Effector memory CD8-positive, alpha-beta T cell (primary cell): ENCODE measurements at regions not wholly inside any gene's neighbourhood (a gene's known extent, or its start where the extent isn't known, plus 50 kb on each side); places are given as distances from the start of the nearest gene placed in this dataset.
"Not testable (repeated sequence)": the region's sequence is repeated elsewhere in the genome, so short reads cannot be mapped to it uniquely, and the experiment has no call there.

Source experiments
- ATAC-seq: fragments of 150-1000 bp; cut with Tn5 transposase; replicated peaks from 2 replicates; pipeline ENCODE4 v1.10.0; 2021; ENCODE audit warnings: mild to moderate bottlenecking, moderate library complexity
- DNase-seq, 3 experiments: peaks; one replicate each; pipeline ENCODE4 v3.0.0; 2021
- H3K27ac Mint-ChIP-seq, 2 donors: one replicate each; pipeline ENCODE4 v1.8.0; 2022; ENCODE audit warnings: mild to moderate bottlenecking in 2 of 2, mixed read lengths in 2 of 2, moderate library complexity in 2 of 2
- H3K27me3 Mint-ChIP-seq, 2 donors: one replicate each; pipeline ENCODE4 v1.8.0; 2022; ENCODE audit warnings: mixed read lengths in 2 of 2
- H3K36me3 Mint-ChIP-seq: one replicate; pipeline ENCODE4 v1.8.0; 2022; ENCODE audit warnings: mild to moderate bottlenecking, moderate library complexity, mixed read lengths; ENCODE audit not compliant: insufficient read depth
- H3K4me1 Mint-ChIP-seq, 2 donors: one replicate each; pipeline ENCODE4 v1.8.0; 2022; ENCODE audit warnings: low read depth in 2 of 2, mixed read lengths in 2 of 2
- H3K4me3 Mint-ChIP-seq, 2 donors: one replicate each; pipeline ENCODE4 v1.8.0; 2022; ENCODE audit warnings: mild to moderate bottlenecking in 2 of 2, mixed read lengths in 2 of 2, moderate library complexity in 2 of 2
- H3K9me3 Mint-ChIP-seq, 2 donors: one replicate each; pipeline ENCODE4 v1.8.0; 2022; ENCODE audit warnings: mixed read lengths in 2 of 2

DNA sequence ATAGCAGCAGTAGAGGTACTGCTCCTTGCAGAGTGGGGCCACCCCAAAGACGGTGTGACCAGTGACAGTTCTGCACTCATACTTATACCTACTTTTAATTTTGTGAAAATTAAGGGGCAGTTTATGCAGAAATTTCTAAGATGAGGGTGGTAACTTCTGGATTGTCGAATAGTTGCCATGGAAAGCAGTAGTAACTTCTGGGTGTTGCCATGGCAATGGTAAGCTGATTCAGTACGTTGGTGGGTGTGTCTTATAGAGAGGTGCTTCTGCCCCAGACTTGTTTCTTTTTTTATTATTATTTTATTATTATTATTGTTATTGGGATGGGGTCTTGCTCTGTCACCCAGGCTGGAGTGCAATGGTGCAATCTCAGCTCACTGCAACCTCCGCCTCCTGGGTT is 82.8 kb upstream of the L3MBTL4 start:
- H3K36me3 Mint-ChIP-seq, result no peaks in the 10 kb centered on the region
- no peak overlapping the region for H3K4me3 Mint-ChIP-seq
- H3K27me3 Mint-ChIP-seq, result no peaks in the 10 kb centered on the region
- no peaks in the 10 kb centered on the region for H3K9me3 Mint-ChIP-seq
- no peak overlapping the region for H3K27ac Mint-ChIP-seq
- no peaks in the 10 kb centered on the region for H3K4me1 Mint-ChIP-seq
- no peak for DNase-seq
- no peak for ATAC-seq

DNA sequence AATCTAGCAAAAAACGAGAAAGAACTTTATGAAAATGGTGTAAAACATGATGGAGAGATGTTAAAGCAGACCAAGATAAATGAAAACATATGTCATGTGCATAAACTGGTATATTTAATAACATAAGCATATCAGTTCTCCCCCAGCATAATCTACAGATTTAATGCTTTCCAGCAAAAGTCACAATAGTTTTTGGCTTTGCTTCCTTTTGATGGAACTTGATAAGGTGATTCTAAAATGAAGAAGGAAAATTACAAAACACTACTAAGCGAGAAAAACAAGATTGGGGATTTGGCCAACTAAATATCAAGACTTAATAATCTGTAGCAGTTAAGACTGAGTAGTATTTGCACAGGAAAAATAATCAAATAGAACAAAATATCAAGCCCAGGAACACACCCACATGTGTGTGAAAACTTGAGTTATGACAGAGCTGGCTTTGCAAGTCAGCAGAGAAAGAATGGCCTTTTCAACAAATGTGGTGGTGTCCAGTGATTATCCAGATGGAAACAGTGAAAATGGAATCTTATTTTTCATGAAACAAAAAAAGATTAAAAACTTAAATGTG is 83.7 kb upstream of the L3MBTL4 start:
- ATAC-seq, result no peak
- Mint-ChIP-seq H3K9me3 (peaks cover 0 to 2% of the 10 kb centered on the region in 2 donors), H3K4me3 (no peak overlapping the region), H3K27ac (no peak overlapping the region), H3K4me1 (no peaks in the 10 kb centered on the region), H3K36me3 (no peaks in the 10 kb centered on the region), H3K27me3 (no peaks in the 10 kb centered on the region)
- DNase-seq, result no peak

DNA sequence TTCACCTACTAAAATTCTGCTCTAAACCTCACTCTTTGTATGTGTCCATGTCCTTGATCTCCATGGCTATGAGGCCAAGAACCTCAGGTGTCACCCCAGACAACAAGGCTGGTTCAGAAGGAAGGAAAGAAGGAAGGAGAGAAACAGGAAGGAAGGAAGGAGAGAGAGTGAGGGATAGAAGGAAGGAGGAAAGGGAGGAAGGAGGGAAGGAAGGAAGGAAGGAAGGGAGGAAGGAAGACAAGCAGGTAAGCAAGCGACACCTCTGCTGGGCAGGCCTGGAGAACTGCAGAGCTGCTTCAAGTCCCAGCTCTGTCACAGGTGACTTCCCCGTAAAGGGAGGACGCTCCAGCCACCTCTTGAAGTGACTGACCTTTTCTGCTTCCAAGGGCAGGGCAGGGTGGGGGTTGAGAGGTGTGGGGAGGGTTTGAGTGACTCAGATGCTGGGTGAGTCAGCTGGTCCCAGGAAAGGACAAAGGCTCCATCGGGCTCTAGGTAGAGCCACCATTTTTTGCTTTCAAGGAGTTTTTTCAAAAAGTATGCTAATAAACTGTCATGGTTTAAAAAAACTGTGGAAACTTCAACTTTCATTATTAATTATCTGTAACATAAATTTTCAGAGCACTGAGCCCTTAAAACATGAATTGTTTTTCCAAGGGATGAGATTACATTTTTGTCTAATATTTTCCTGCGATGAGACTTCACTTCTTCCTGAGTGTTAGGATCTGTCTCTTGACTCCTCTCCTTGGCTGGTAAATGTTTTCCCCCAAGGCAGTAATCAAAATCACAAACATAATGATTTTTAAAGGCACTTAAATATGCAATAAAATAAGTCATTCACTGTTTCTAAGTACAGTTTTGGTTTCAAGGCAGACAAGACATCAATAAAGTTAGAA is 90.1 kb upstream of the L3MBTL4 start:
- no peak for DNase-seq
- no peak overlapping the region for H3K27ac Mint-ChIP-seq
- no peak overlapping the region for H3K4me3 Mint-ChIP-seq
- no peaks in the 10 kb centered on the region for H3K27me3 Mint-ChIP-seq
- no peak for ATAC-seq
- H3K36me3 Mint-ChIP-seq, result no peaks in the 10 kb centered on the region
- peaks cover 5 to 6% of the 10 kb centered on the region in 2 donors for H3K9me3 Mint-ChIP-seq
- no peaks in the 10 kb centered on the region for H3K4me1 Mint-ChIP-seq

DNA sequence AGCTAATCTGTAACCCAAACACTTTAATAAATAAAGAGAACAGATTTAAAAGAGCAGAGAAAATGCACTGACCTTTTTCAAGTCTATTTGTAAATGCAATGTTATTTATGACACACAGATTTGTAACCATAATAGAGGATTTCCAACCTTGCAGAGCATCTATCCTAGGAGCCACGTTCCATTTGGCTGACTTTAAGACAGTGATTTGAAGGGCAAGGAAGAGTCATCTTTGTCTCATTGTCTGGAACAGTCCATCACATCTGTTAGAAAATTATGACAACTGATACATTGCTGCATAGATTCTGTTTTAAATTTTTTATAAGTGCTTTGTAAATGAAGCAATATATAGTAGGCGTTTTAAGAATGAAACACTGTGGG is 90.8 kb upstream of the L3MBTL4 start:
- no peak overlapping the region for H3K4me3 Mint-ChIP-seq
- DNase-seq, result no peak
- peaks cover 5 to 8% of the 10 kb centered on the region in 2 donors for H3K9me3 Mint-ChIP-seq
- no peaks in the 10 kb centered on the region for H3K36me3 Mint-ChIP-seq
- ATAC-seq, result no peak
- H3K27me3 Mint-ChIP-seq, result no peaks in the 10 kb centered on the region
- no peaks in the 10 kb centered on the region for H3K4me1 Mint-ChIP-seq
- no peak overlapping the region for H3K27ac Mint-ChIP-seq

DNA sequence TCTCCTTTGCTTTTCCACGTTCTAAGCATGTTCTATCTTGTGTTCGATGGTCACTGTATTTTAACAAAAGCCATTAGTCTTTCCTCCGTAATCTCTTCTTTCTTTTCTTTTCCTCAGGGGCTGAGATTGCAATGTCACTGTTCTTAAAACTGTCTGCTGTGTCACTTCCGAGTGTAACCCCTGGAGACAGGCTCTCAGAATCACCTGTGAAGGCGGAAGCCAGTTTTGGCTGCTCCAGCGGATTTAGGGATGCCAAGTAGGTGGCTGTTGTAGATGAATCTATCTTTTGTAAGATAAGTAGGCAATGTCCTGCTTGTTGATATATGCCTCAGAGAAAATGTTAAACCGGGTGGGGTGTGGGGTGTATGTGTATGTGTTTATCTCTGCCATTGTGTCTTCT is 94.7 kb upstream of the L3MBTL4 start:
- no peaks in the 10 kb centered on the region for H3K36me3 Mint-ChIP-seq
- H3K9me3 Mint-ChIP-seq, result peaks cover 4 to 21% of the 10 kb centered on the region in 2 donors
- DNase-seq (no peak), ATAC-seq (no peak)
- no peaks in the 10 kb centered on the region for H3K27me3 Mint-ChIP-seq
- no peak overlapping the region for H3K4me3 Mint-ChIP-seq
- no peaks in the 10 kb centered on the region for H3K4me1 Mint-ChIP-seq
- no peak overlapping the region for H3K27ac Mint-ChIP-seq

DNA sequence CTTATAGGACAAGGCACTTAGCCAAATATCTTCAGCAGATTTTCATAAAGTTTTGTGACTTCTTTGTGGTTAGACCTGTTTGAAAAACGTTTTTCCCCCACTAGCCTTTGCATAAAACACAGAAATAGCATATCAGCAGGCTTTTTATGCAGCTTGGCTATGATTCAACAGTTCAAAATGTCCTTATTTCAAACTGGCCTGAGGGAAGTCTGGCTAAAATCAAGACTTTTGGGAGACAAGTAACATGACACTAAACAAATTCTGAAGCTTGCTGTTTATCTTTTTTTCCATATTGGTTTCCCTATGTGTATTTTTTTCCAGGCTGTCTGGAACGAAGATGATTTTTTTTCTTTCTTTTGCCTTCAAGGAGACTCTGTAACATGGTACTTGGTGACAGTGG is 95.1 kb upstream of the L3MBTL4 start:
- no peaks in the 10 kb centered on the region for H3K36me3 Mint-ChIP-seq
- no peaks in the 10 kb centered on the region for H3K4me1 Mint-ChIP-seq
- H3K27ac Mint-ChIP-seq, result no peak overlapping the region
- H3K9me3 Mint-ChIP-seq, result peaks cover 4 to 21% of the 10 kb centered on the region in 2 donors
- ATAC-seq, result no peak
- H3K4me3 Mint-ChIP-seq, result no peak overlapping the region
- DNase-seq, result no peak
- H3K27me3 Mint-ChIP-seq, result no peaks in the 10 kb centered on the region

DNA sequence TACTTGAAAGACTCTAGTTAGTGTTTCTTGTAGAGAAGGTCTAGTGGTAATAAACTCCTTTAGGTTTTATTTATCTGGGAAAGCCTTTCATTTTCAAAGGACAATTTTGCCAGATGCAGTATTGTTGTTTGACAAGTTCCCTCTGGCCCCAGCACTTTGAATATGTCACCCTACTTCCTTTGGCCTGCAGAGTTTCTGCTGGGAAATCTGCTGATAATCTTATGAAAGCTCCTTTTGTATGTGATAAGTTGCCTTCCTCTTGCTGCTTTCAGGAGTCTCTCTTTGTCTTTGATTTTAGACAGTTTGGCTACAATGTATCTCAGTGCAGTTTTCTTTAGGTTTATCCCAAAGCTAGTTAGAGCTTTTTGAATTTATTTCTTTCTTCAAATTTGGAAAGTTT is 106.2 kb upstream of the L3MBTL4 start:
- ATAC-seq, result no peak
- H3K4me3 Mint-ChIP-seq, result no peak overlapping the region
- no peak overlapping the region for H3K27ac Mint-ChIP-seq
- peaks cover 5 to 12% of the 10 kb centered on the region in 2 donors for H3K9me3 Mint-ChIP-seq
- no peak for DNase-seq
- H3K27me3 Mint-ChIP-seq, result no peaks in the 10 kb centered on the region
- H3K4me1 Mint-ChIP-seq, result no peaks in the 10 kb centered on the region
- H3K36me3 Mint-ChIP-seq, result no peaks in the 10 kb centered on the region

DNA sequence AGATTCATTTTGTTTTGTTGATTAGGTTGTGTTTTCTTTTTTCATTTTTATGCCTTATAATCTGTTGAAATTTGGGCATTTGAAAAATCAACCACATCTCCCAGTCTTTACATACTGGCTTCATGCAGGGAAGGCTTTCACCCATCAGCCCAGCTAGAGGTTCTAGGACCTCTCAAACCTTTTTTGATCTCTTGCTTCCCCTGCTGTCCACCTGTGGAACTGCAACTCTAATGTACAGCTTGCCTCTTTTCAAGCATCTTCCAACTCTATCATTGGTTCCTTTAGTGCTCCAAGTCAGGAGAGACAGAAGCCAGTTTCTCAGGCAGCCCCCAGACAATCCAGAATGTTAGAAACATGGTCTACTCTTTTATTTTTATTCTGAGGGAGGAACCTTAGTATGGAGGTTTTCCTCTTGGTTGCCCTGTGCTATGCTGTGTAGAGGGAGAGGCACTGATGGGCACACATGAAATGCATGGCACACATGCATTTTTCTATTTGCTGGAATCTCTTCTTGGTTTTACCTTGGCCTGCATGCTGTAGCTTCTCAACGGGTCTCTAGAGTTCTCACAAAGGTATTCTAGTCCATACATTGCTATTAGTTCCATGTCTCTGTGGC is 107.2 kb upstream of the L3MBTL4 start:
- ATAC-seq, result no peak
- no peak for DNase-seq

DNA sequence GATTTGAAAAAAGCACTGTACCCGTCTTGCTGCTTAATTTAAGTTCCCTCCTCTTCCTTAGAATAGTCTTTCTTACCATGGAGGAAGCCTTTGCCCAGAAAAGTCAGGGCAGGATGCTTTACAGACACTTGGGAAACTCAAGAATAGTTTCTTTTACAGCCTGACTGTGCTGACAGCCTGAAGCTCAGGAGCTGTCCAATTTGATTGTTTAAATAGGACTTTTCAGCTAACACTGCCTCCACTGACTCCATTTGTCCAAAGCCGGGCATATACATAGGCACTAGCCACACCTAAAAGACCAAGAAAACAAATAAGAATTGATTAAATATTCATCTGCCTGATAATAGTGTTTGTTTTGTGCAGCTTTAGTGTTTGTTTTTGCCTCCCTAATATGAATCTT is 110.9 kb upstream of the L3MBTL4 start:
- peaks cover 9 to 12% of the 10 kb centered on the region in 2 donors for H3K9me3 Mint-ChIP-seq
- ATAC-seq (no peak), DNase-seq (no peak)
- H3K4me1 Mint-ChIP-seq, result no peaks in the 10 kb centered on the region
- no peaks in the 10 kb centered on the region for H3K36me3 Mint-ChIP-seq
- no peaks in the 10 kb centered on the region for H3K27me3 Mint-ChIP-seq
- no peak overlapping the region for H3K4me3 Mint-ChIP-seq
- H3K27ac Mint-ChIP-seq, result no peak overlapping the region

More for the DNA sequence above, 107.2 kb upstream of the L3MBTL4 start:
- Mint-ChIP-seq H3K9me3 (peaks cover 5 to 12% of the 10 kb centered on the region in 2 donors), H3K36me3 (no peaks in the 10 kb centered on the region), H3K4me1 (no peaks in the 10 kb centered on the region), H3K27ac (no peak overlapping the region), H3K27me3 (no peaks in the 10 kb centered on the region), H3K4me3 (no peak overlapping the region)

DNA sequence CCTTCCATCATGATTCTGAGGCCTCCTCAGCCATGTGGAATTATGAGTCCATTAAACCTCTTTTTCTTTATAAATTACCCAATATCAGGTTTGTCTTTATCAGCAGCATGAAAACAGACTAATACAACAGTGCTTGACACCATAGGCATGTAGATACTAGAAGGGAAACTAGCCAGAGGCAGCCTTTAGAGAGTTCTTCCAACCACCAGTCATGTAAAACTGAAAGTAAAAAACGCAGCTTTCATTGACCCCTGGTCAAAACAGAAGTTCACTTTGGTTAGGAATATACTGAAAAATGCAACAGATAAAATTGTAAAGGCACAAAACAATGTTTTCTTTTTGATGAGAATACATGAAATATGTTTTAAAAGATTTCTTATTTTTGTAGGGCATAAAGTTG is 122.8 kb upstream of the L3MBTL4 start:
- Mint-ChIP-seq H3K27ac (no peak overlapping the region), H3K4me1 (no peaks in the 10 kb centered on the region), H3K27me3 (no peaks in the 10 kb centered on the region), H3K4me3 (no peak overlapping the region), H3K36me3 (no peaks in the 10 kb centered on the region), H3K9me3 (peaks cover 3 to 7% of the 10 kb centered on the region in 2 donors)
- ATAC-seq, result no peak
- no peak for DNase-seq

DNA sequence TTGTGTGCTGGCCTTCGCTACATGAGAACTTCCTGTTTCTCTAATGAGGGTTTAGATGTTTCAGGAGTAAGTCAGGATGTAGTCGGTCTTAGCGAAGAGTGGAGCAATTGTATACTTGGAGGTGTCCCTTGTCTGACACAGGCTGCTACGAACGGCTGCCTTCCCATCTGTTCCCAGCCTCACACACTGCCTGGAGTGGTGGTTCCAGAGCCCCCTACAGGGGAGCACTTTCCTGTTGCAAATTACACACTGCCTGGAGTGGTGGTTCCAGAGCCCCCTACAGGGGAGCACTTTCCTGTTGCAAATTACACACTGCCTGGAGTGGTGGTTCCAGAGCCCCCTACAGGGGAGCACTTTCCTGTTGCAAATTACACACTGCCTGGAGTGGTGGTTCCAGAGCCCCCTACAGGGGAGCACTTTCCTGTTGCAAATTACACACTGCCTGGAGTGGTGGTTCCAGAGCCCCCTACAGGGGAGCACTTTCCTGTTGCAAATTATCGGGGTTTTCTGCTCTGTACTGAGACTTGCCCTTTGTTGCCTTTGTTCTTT is 126.5 kb upstream of the L3MBTL4 start:
- not testable (repeated sequence) for H3K4me1 Mint-ChIP-seq, H3K36me3 Mint-ChIP-seq, H3K9me3 Mint-ChIP-seq, DNase-seq, H3K27me3 Mint-ChIP-seq, H3K27ac Mint-ChIP-seq, ATAC-seq, H3K4me3 Mint-ChIP-seq

DNA sequence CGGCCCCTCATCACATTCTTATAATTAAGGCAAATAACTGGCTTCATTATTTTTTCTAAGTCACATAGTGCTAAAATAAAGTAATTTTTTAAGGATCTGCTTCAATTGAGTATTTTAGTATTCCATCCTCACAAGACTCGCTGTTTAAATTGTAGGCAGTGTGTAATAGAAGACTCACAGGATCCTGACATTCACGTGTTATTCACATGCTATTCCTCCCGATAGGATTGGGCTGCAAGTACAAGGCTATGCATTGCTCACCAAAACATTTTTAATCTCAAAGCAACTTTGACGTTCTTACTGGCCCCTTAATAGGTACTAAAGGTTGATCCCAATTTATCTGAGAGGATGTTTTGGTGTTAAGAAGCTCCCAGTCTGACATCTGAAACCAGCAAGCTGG is 127.6 kb upstream of the L3MBTL4 start:
- no peaks in the 10 kb centered on the region for H3K4me1 Mint-ChIP-seq
- H3K9me3 Mint-ChIP-seq, result peaks cover 0 to 7% of the 10 kb centered on the region in 2 donors
- DNase-seq (no peak), ATAC-seq (no peak)
- no peaks in the 10 kb centered on the region for H3K36me3 Mint-ChIP-seq
- H3K27ac Mint-ChIP-seq, result no peak overlapping the region
- H3K4me3 Mint-ChIP-seq, result no peak overlapping the region
- H3K27me3 Mint-ChIP-seq, result no peaks in the 10 kb centered on the region

DNA sequence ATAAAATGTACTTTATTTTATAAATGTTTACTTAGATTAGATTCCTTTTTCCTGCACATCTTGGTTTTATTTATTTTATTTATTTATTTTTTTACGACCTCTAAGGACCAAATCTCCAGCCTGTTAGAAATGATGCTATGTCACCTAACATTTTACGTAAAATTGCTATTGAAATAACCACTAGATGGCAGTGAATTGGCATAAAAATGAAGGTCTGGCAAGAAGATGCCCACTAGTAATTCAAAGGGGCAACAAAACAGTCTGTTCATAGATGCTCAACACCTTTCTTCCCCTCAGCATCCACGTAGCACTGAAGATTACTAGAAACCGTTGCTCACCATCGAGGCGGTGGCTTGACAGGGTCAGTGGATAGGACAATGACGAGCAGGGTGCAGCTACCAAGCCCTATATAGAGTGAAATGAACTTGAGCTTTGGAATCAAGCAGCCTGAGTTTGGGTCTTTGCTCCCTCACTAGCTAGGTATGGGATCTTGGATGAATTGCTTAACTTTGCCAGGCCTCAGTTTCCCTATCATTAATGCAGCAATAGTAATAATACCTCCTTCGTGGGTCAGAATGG is 128.7 kb upstream of the L3MBTL4 start:
- no peak for ATAC-seq
- DNase-seq, result no peak
- H3K4me3 Mint-ChIP-seq, result no peak overlapping the region
- no peaks in the 10 kb centered on the region for H3K4me1 Mint-ChIP-seq
- peaks cover 2 to 7% of the 10 kb centered on the region in 2 donors for H3K9me3 Mint-ChIP-seq
- no peaks in the 10 kb centered on the region for H3K27me3 Mint-ChIP-seq
- H3K36me3 Mint-ChIP-seq, result no peaks in the 10 kb centered on the region
- no peak overlapping the region for H3K27ac Mint-ChIP-seq
